Mesodermal cell (in vitro differentiated cells): ENCODE measurements at regions not wholly inside any gene's neighbourhood (a gene's known extent, or its start where the extent isn't known, plus 50 kb on each side); places are given as distances from the start of the nearest gene placed in this dataset.

Experiments
- H3K27ac ChIP-seq: 2 replicates; pipeline ENCODE4 v1.7.0; 2013; ENCODE audit warnings: mild to moderate bottlenecking, low read depth, low read length, moderate library complexity; ENCODE audit not compliant: severe bottlenecking
- H3K36me3 ChIP-seq: 2 replicates; pipeline ENCODE4 v1.7.1; 2013; ENCODE audit warnings: mild to moderate bottlenecking, low read length, moderate library complexity; ENCODE audit not compliant: control insufficient read depth, insufficient read depth
- H3K4me1 ChIP-seq: one replicate; pipeline ENCODE4 v1.7.1; 2013; ENCODE audit warnings: mild to moderate bottlenecking, low read length; ENCODE audit not compliant: insufficient read depth, control insufficient read depth, poor library complexity, severe bottlenecking
- H3K4me3 ChIP-seq: 2 replicates; pipeline ENCODE4 v1.7.0; 2013; ENCODE audit warnings: low read length, control low read depth, mild to moderate bottlenecking; ENCODE audit not compliant: insufficient read depth, poor library complexity, severe bottlenecking; ENCODE audit errors: extremely low read depth
- H3K9me3 ChIP-seq: 2 replicates; pipeline ENCODE4 v1.7.1; 2013; ENCODE audit warnings: mild to moderate bottlenecking, low read length, moderate library complexity; ENCODE audit not compliant: control insufficient read depth
- WGBS, 2 experiments: methylation state at CpG; one replicate each; pipeline ENCODE4 v1.1.5; 2013; ENCODE audit warnings: missing lambda C conversion rate in 2 of 2; ENCODE audit not compliant: insufficient coverage in 2 of 2; 5-methylcytosine and 5-hydroxymethylcytosine counted together

GRCh38 chr3:132837615-132838014, 115.4 kb upstream of the NPHP3 start:
- H3K27ac ChIP-seq, result no peak overlapping the region
- no peaks in the 10 kb centered on the region for H3K4me1 ChIP-seq
- no peak overlapping the region for H3K4me3 ChIP-seq
- no peaks in the 10 kb centered on the region for H3K9me3 ChIP-seq
- H3K36me3 ChIP-seq, result no peaks in the 10 kb centered on the region
- 83 to 94% methylated on average over 2 of the region's 2 CpGs for WGBS, 2 experiments

- 78 to 79% methylated on average over 1 to 2 of the region's 3 CpGs for WGBS, 2 experiments
- Histone ChIP-seq H3K36me3 (no peaks in the 10 kb centered on the region), H3K4me3 (no peak overlapping the region), H3K9me3 (no peaks in the 10 kb centered on the region), H3K4me1 (no peaks in the 10 kb centered on the region), H3K27ac (no peak overlapping the region)
These were observed 112.1 kb upstream of the NPHP3 start for GRCh38 chr3:132834356-132834755.

- H3K36me3 ChIP-seq, result no peaks in the 10 kb centered on the region
- no peak overlapping the region for H3K4me3 ChIP-seq
- H3K27ac ChIP-seq, result no peak overlapping the region
- no peaks in the 10 kb centered on the region for H3K9me3 ChIP-seq
- H3K4me1 ChIP-seq, result no peaks in the 10 kb centered on the region
- WGBS, 2 experiments, result 91 to 98% methylated on average over 6 to 7 of the region's 7 CpGs
These were observed 106.9 kb upstream of the NPHP3 start for GRCh38 chr3:132829101-132829500.

GRCh38 chr3:132822837-132823236, 100.6 kb upstream of the NPHP3 start:
- Histone ChIP-seq H3K9me3 (no peaks in the 10 kb centered on the region), H3K36me3 (no peaks in the 10 kb centered on the region), H3K27ac (no peak overlapping the region), H3K4me1 (no peaks in the 10 kb centered on the region), H3K4me3 (no peak overlapping the region)
- no CpG with 5 or more reads among the region's 2 CpGs for WGBS, 2 experiments

GRCh38 chr3:132822266-132822665, 100.1 kb upstream of the NPHP3 start:
- no peaks in the 10 kb centered on the region for H3K9me3 ChIP-seq
- WGBS, 2 experiments, result no CpG with 5 or more reads among the region's 1 CpG
- no peaks in the 10 kb centered on the region for H3K36me3 ChIP-seq
- H3K4me3 ChIP-seq, result no peak overlapping the region
- H3K27ac ChIP-seq, result no peak overlapping the region
- no peaks in the 10 kb centered on the region for H3K4me1 ChIP-seq

GRCh38 chr3:132821314-132821713, 99.1 kb upstream of the NPHP3 start:
- Histone ChIP-seq H3K36me3 (no peaks in the 10 kb centered on the region), H3K27ac (no peak overlapping the region), H3K9me3 (no peaks in the 10 kb centered on the region), H3K4me1 (no peaks in the 10 kb centered on the region), H3K4me3 (no peak overlapping the region)
- 88 to 89% methylated on average over 1 to 2 of the region's 2 CpGs for WGBS, 2 experiments

GRCh38 chr3:132818251-132818650, 96.0 kb upstream of the NPHP3 start:
- Histone ChIP-seq H3K27ac (no peak overlapping the region), H3K9me3 (no peaks in the 10 kb centered on the region), H3K36me3 (no peaks in the 10 kb centered on the region), H3K4me1 (no peaks in the 10 kb centered on the region), H3K4me3 (no peak overlapping the region)
- 100% methylated on average over 1 of the region's 1 CpG for WGBS, 2 experiments

- H3K27ac ChIP-seq, result no peak overlapping the region
- WGBS, 2 experiments, result 89 to 91% methylated on average over 3 of the region's 3 CpGs
- H3K4me1 ChIP-seq, result no peaks in the 10 kb centered on the region
- no peaks in the 10 kb centered on the region for H3K36me3 ChIP-seq
- H3K4me3 ChIP-seq, result no peak overlapping the region
- no peaks in the 10 kb centered on the region for H3K9me3 ChIP-seq
These were observed 95.5 kb upstream of the NPHP3 start for GRCh38 chr3:132817646-132818177.

GRCh38 chr3:132805071-132805470, 82.9 kb upstream of the NPHP3 start:
- WGBS, 2 experiments, result 75 to 78% methylated on average over 1 of the region's 1 CpG

GRCh38 chr3:132804498-132804897, 82.3 kb upstream of the NPHP3 start:
- Histone ChIP-seq H3K9me3 (no peaks in the 10 kb centered on the region), H3K27ac (peak overlapping the region; percentile 69), H3K36me3 (no peaks in the 10 kb centered on the region), H3K4me3 (no peak overlapping the region), H3K4me1 (peaks cover 10% of the 10 kb centered on the region)

More at GRCh38 chr3:132805071-132805470, 82.9 kb upstream of the NPHP3 start:
- H3K36me3 ChIP-seq, result no peaks in the 10 kb centered on the region
- H3K4me1 ChIP-seq, result peaks cover 10% of the 10 kb centered on the region
- no peak overlapping the region for H3K4me3 ChIP-seq
- no peaks in the 10 kb centered on the region for H3K9me3 ChIP-seq
- H3K27ac ChIP-seq, result no peak overlapping the region

GRCh38 chr3:132803889-132804288, 81.7 kb upstream of the NPHP3 start:
- Histone ChIP-seq H3K9me3 (no peaks in the 10 kb centered on the region), H3K4me3 (no peak overlapping the region), H3K36me3 (no peaks in the 10 kb centered on the region), H3K27ac (peak overlapping the region; percentile 69), H3K4me1 (peaks cover 10% of the 10 kb centered on the region)
- 75 to 100% methylated on average over 1 to 3 of the region's 4 CpGs for WGBS, 2 experiments
